ENCODE measurements at regions not wholly inside any gene's neighbourhood (a gene's known extent, or its start where the extent isn't known, plus 50 kb on each side); places are given as distances from the start of the nearest gene placed in this dataset.

DNA sequence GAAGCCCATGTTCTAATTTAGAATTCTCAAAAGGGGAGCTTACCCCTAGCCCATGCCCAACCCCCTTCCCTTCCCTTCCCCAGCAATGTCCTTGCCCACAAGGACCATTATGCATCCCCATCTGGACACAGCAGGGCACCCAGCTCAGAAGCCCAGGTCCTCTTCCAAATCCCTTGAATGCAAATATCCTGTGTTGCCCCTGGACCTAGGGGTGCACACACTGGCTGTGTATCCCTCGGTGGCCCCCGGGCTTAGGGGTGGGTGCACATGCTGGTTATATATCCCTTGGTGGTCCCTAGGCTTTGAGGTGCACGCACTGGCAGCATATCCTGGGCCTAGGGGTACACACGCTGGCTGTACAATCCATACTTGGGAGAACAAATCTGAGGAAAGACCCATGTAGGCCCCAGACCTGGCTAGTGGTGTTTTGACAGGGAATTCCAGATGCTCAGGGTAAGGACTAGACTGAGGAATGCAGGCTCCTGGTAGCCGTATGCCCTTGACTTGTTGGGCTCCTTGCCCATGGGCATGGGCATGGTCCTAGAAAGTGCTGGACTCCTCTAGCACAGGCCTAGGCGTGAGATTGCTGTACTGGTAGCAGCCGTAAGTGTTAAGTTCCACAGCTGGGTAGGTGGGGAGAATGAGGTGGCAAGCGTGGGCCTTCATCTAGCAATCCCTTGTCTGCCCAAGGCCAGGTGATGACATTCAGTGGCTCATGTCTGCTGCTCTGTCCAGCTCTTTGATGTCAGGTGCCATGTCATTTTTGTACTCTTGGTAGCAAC, 222.4 kb downstream of the OPA1 start:
- H3K27ac ChIP-seq (ENCODE audit: low read length), result no peak overlapping the region
- TF ChIP-seq EZH2 (IDR thresholded peaks at IDR 0.05; ENCODE audit: borderline replicate concordance, insufficient read depth, low read length, poor library complexity, severe bottlenecking) (no peak), SMC3 (conservative IDR thresholded peaks at IDR 0.05; ENCODE audit: poor library complexity) (no peak), EP300 (conservative IDR thresholded peaks at IDR 0.05; ENCODE audit: poor library complexity, severe bottlenecking) (no peak), POLR2AphosphoS5 (IDR thresholded peaks at IDR 0.05) (no peak), MXI1 (conservative IDR thresholded peaks at IDR 0.05; ENCODE audit: poor library complexity, severe bottlenecking) (no peak), RAD21 (conservative IDR thresholded peaks at IDR 0.05) (no peak), REST (IDR thresholded peaks at IDR 0.05; ENCODE audit: borderline replicate concordance) (no peak), TAF1 (IDR thresholded peaks at IDR 0.05; ENCODE audit: low read depth) (no peak)
- TF ChIP-seq, protein P1, sequence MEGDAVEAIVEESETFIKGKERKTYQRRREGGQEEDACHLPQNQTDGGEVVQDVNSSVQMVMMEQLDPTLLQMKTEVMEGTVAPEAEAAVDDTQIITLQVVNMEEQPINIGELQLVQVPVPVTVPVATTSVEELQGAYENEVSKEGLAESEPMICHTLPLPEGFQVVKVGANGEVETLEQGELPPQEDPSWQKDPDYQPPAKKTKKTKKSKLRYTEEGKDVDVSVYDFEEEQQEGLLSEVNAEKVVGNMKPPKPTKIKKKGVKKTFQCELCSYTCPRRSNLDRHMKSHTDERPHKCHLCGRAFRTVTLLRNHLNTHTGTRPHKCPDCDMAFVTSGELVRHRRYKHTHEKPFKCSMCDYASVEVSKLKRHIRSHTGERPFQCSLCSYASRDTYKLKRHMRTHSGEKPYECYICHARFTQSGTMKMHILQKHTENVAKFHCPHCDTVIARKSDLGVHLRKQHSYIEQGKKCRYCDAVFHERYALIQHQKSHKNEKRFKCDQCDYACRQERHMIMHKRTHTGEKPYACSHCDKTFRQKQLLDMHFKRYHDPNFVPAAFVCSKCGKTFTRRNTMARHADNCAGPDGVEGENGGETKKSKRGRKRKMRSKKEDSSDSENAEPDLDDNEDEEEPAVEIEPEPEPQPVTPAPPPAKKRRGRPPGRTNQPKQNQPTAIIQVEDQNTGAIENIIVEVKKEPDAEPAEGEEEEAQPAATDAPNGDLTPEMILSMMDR (IDR thresholded peaks at IDR 0.05; ENCODE audit: poor library complexity, severe bottlenecking), result no peak

DNA sequence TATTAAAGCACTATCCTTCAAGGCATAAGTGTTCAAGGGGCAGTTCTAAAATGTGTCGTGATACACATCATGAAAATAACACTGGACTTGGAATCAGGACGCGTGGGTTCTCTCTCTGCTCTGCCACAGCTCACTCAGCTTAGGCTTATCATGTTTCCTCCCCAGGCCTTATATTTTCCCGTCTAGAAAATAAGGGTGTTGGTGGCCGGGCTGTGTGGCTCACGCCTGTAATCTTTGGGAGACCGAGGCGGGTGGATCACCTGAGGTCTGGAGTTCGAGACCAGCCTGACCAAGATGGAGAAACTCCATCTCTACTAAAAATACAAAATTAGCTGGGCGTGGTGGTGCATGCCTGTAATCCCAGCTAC, 223.0 kb downstream of the OPA1 start:
- TF ChIP-seq, protein P1 (IDR thresholded peaks at IDR 0.05; ENCODE audit: poor library complexity, severe bottlenecking), result no peak
- TF ChIP-seq REST (IDR thresholded peaks at IDR 0.05; ENCODE audit: borderline replicate concordance) (no peak), MXI1 (conservative IDR thresholded peaks at IDR 0.05; ENCODE audit: poor library complexity, severe bottlenecking) (no peak), TAF1 (IDR thresholded peaks at IDR 0.05; ENCODE audit: low read depth) (no peak), EP300 (conservative IDR thresholded peaks at IDR 0.05; ENCODE audit: poor library complexity, severe bottlenecking) (no peak), EZH2 (IDR thresholded peaks at IDR 0.05; ENCODE audit: borderline replicate concordance, insufficient read depth, low read length, poor library complexity, severe bottlenecking) (no peak), POLR2AphosphoS5 (IDR thresholded peaks at IDR 0.05) (no peak), RAD21 (conservative IDR thresholded peaks at IDR 0.05) (no peak), SMC3 (conservative IDR thresholded peaks at IDR 0.05; ENCODE audit: poor library complexity) (no peak)
- H3K4me3 ChIP-seq (ENCODE audit: low read length), result no peak overlapping the region
- no peak overlapping the region for H2AFZ ChIP-seq (ENCODE audit: low read depth, low read length)
- H3K27me3 ChIP-seq (ENCODE audit: insufficient read depth, low read depth, low read length), result no peaks in the 10 kb centered on the region
- H3K79me2 ChIP-seq (replicated peaks; ENCODE audit: insufficient read depth, low read length), result no peaks in the 10 kb centered on the region
- no peak overlapping the region for H3K27ac ChIP-seq (ENCODE audit: low read length)
- no peaks in the 10 kb centered on the region for H3F3A ChIP-seq (ENCODE audit: insufficient read depth, low read length, poor library complexity, severe bottlenecking)
- H3K9me3 ChIP-seq (ENCODE audit: low read length), result no peaks in the 10 kb centered on the region
- no peak overlapping the region for H3K4me2 ChIP-seq (ENCODE audit: low read length)
- H3K9me2 ChIP-seq (ENCODE audit: insufficient read depth, low read length), result no peaks in the 10 kb centered on the region
- H3K9ac ChIP-seq (ENCODE audit: low read length), result no peak overlapping the region
- no peaks in the 10 kb centered on the region for H4K20me1 ChIP-seq (ENCODE audit: insufficient read depth)
- no peaks in the 10 kb centered on the region for H3K36me3 ChIP-seq (ENCODE audit: insufficient read depth, low read length)

More for the DNA sequence above, 222.4 kb downstream of the OPA1 start:
- no peak overlapping the region for H2AFZ ChIP-seq (ENCODE audit: low read depth, low read length)
- no peaks in the 10 kb centered on the region for H3K9me2 ChIP-seq (ENCODE audit: insufficient read depth, low read length)
- no peaks in the 10 kb centered on the region for H3K36me3 ChIP-seq (ENCODE audit: insufficient read depth, low read length)
- no peaks in the 10 kb centered on the region for H3K9me3 ChIP-seq (ENCODE audit: low read length)
- H3K4me3 ChIP-seq (ENCODE audit: low read length), result no peak overlapping the region
- no peak overlapping the region for H3K4me2 ChIP-seq (ENCODE audit: low read length)
- no peaks in the 10 kb centered on the region for H3F3A ChIP-seq (ENCODE audit: insufficient read depth, low read length, poor library complexity, severe bottlenecking)
- H3K9ac ChIP-seq (ENCODE audit: low read length), result no peak overlapping the region
- no peaks in the 10 kb centered on the region for H3K79me2 ChIP-seq (replicated peaks; ENCODE audit: insufficient read depth, low read length)
- no peaks in the 10 kb centered on the region for H4K20me1 ChIP-seq (ENCODE audit: insufficient read depth)
- no peaks in the 10 kb centered on the region for H3K27me3 ChIP-seq (ENCODE audit: insufficient read depth, low read depth, low read length)

All from neural cell (in vitro differentiated cells).